ENCODE measurements at regions not wholly inside any gene's neighbourhood (a gene's known extent, or its start where the extent isn't known, plus 50 kb on each side); places are given as distances from the start of the nearest gene placed in this dataset.

- no peak for TF ChIP-seq EZH2 (IDR thresholded peaks at IDR 0.05; ENCODE audit: insufficient read depth, poor library complexity, severe bottlenecking)
- TF ChIP-seq EZH2phosphoT487 (IDR thresholded peaks at IDR 0.05; ENCODE audit: insufficient read depth, low read depth), result no peak
Measured at GRCh38 chr6:119686644-119687043, 337.1 kb upstream of the MAN1A1 start.
